SK-N-SH (cell line): ENCODE measurements at regions not wholly inside any gene's neighbourhood (a gene's known extent, or its start where the extent isn't known, plus 50 kb on each side); places are given as distances from the start of the nearest gene placed in this dataset.
A peak's percentile ranks its signal among the peaks of the same experiment; 100 is the strongest.

Experiments used
- CTCF ChIA-PET: fragments of 300-600, 350-600 bp; formaldehyde crosslinking; extraction: SDS; loops from one replicate; lab custom pipeline; 2021; lab: Yijun Ruan, JAX
- POLR2A ChIA-PET: fragments of 350-600 bp; sonication (Branson Sonifier 250); formaldehyde crosslinking; extraction: SDS; loops from one replicate; lab custom pipeline; 2020; ENCODE audit warnings: antibody characterized with exemption, inconsistent platforms; lab: Yijun Ruan, JAX
- DNase-seq: peaks from one replicate; pipeline ENCODE4 v3.0.0; 2012
- H2AFZ ChIP-seq: fragments of 200-600 bp; sonication (generic); 2 replicates; pipeline ENCODE4 v1.8.1; 2016; ENCODE audit warnings: antibody characterized with exemption, mild to moderate bottlenecking, low read depth
- H3F3A ChIP-seq: fragments of 200-600 bp; sonication (generic); replicated peaks from 2 replicates; pipeline ENCODE3; 2016; ENCODE audit warnings: antibody characterized with exemption, mild to moderate bottlenecking; ENCODE audit not compliant: insufficient read depth
- H3K27ac ChIP-seq, 2 experiments: fragments of 200-500 bp in 1 of 2; fragments of 200-600 bp in 1 of 2; sonication (Bioruptor generic) in 1 of 2; sonication (generic), shearing (Covaris generic) in 1 of 2; 2 replicates each; pipeline versions ENCODE4 v1.5.1 to v1.6.1; 2014 to 2016; ENCODE audit warnings: low read depth in 2 of 2, inconsistent platforms in 1 of 2, low read length in 1 of 2, mild to moderate bottlenecking in 1 of 2, mixed read lengths in 1 of 2
- H3K27me3 ChIP-seq: fragments of 200-600 bp; sonication (generic), shearing (Covaris generic); 2 replicates; pipeline ENCODE4 v1.6.1; 2016; ENCODE audit warnings: mixed run types; ENCODE audit not compliant: insufficient read depth
- H3K36me3 ChIP-seq, 2 experiments: fragments of 200-500 bp in 1 of 2; fragments of 200-600 bp in 1 of 2; sonication (Bioruptor generic) in 1 of 2; sonication (generic) in 1 of 2; replicated peaks in 1 of 2; 2 replicates each; pipeline versions ENCODE3 to v1.5.1; 2014 to 2016; ENCODE audit warnings: low read length in 1 of 2, mild to moderate bottlenecking in 1 of 2; ENCODE audit not compliant: insufficient read depth in 2 of 2, control insufficient read depth in 1 of 2
- H3K4me1 ChIP-seq, 2 experiments: fragments of 200-500 bp in 1 of 2; fragments of 200-600 bp in 1 of 2; sonication (Bioruptor generic) in 1 of 2; sonication (generic), shearing (Covaris generic) in 1 of 2; 2 replicates each; pipeline versions ENCODE4 v1.5.1 to v1.6.1; 2014 to 2016; ENCODE audit warnings: low read depth in 1 of 2, low read length in 1 of 2, mixed run types in 1 of 2; ENCODE audit not compliant: insufficient read depth in 2 of 2, control insufficient read depth in 1 of 2
- H3K4me2 ChIP-seq: fragments of 200-600 bp; sonication (generic), shearing (Covaris generic); 2 replicates; pipeline ENCODE4 v1.6.1; 2017; ENCODE audit warnings: mixed run types
- H3K4me3 ChIP-seq, 2 experiments: fragments of 200-500 bp in 1 of 2; fragments of 200-600 bp in 1 of 2; sonication (Bioruptor generic) in 1 of 2; sonication (generic), shearing (Covaris generic) in 1 of 2; 2 replicates each; pipeline versions ENCODE4 v1.5.1 to v1.8.1; 2014 to 2016; ENCODE audit warnings: low read depth in 2 of 2, inconsistent platforms in 1 of 2, low read length in 1 of 2, mild to moderate bottlenecking in 1 of 2, mixed read lengths in 1 of 2, moderate library complexity in 1 of 2
- H3K79me2 ChIP-seq: fragments of 200-600 bp; sonication (generic); 2 replicates; pipeline ENCODE4 v1.8.1; 2017; ENCODE audit warnings: mild to moderate bottlenecking; ENCODE audit not compliant: insufficient read depth
- H3K9ac ChIP-seq: fragments of 200-600 bp; sonication (generic); 2 replicates; pipeline ENCODE4 v1.6.1; 2017; ENCODE audit warnings: mixed run types
- H3K9me2 ChIP-seq: fragments of 200-600 bp; sonication (generic); 2 replicates; pipeline ENCODE4 v1.6.1; 2017; ENCODE audit warnings: mixed run types
- H3K9me3 ChIP-seq: fragments of 200-600 bp; sonication (generic); 2 replicates; pipeline ENCODE4 v1.6.1; 2017; ENCODE audit warnings: mixed run types, mild to moderate bottlenecking, moderate library complexity
- H4K20me1 ChIP-seq: fragments of 200-600 bp; sonication (generic); 2 replicates; pipeline ENCODE4 v1.6.1; 2017; ENCODE audit warnings: mild to moderate bottlenecking, mixed run types; ENCODE audit not compliant: insufficient read depth
- CHD2 ChIP-seq: fragments of 150-350 bp; IDR thresholded peaks from 2 replicates; pipeline ENCODE4 v1.6.1; 2018; ENCODE audit warnings: low read length; ENCODE audit not compliant: partially characterized antibody
- CTCF ChIP-seq: fragments of 200-600 bp; sonication (generic); IDR thresholded peaks from 2 replicates; pipeline ENCODE4 v1.6.1; 2017; ENCODE audit warnings: antibody characterized with exemption, mild to moderate bottlenecking, moderate library complexity
- EP300 ChIP-seq, 2 experiments: IDR thresholded peaks; 2 replicates each; pipeline versions ENCODE4 v1.4.0 to v1.6.1; 2012; ENCODE audit warnings: borderline replicate concordance in 1 of 2, low read depth in 1 of 2, low read length in 1 of 2
- EZH2phosphoT487 ChIP-seq: fragments of 200-600 bp; sonication (generic); IDR thresholded peaks from 2 replicates; pipeline ENCODE4 v1.6.1; 2017; ENCODE audit warnings: low read depth, mixed run types, mild to moderate bottlenecking, antibody characterized with exemption, moderate library complexity, borderline replicate concordance
- FOSL2 ChIP-seq: IDR thresholded peaks from 2 replicates; pipeline ENCODE4 v1.4.0; 2012; ENCODE audit warnings: low read depth, mild to moderate bottlenecking, moderate library complexity, borderline replicate concordance
- FOXJ3 ChIP-seq: sonication (generic); formaldehyde crosslinking; IDR thresholded peaks from 2 replicates; pipeline ENCODE4 v1.5.1; 2020; ENCODE audit warnings: mild to moderate bottlenecking, missing genetic modification reagents
- MEF2A ChIP-seq: IDR thresholded peaks from 2 replicates; pipeline ENCODE4 v1.4.0; 2012; ENCODE audit warnings: low read depth, borderline replicate concordance
- NFIC ChIP-seq: IDR thresholded peaks from 2 replicates; pipeline ENCODE4 v1.4.0; 2012; ENCODE audit warnings: borderline replicate concordance
- POLR2AphosphoS5 ChIP-seq: IDR thresholded peaks from 2 replicates; pipeline ENCODE4 v1.6.1; 2012; ENCODE audit warnings: low read depth, low read length
- RAD21 ChIP-seq: IDR thresholded peaks from 2 replicates; pipeline ENCODE4 v1.6.1; 2012; ENCODE audit warnings: mild to moderate bottlenecking, low read length
- RCOR1 ChIP-seq: fragments of 150-350 bp; IDR thresholded peaks from 2 replicates; pipeline ENCODE4 v1.6.1; 2017; ENCODE audit warnings: antibody characterized with exemption, low read length
- REST ChIP-seq: IDR thresholded peaks from 2 replicates; pipeline ENCODE4 v1.6.1; 2012; ENCODE audit warnings: mild to moderate bottlenecking, low read depth, low read length, moderate library complexity
- RFX5 ChIP-seq: IDR thresholded peaks from 2 replicates; pipeline ENCODE4 v1.6.1; 2012; ENCODE audit warnings: mild to moderate bottlenecking, improper control_type of control experiment, low read length
- SIN3A ChIP-seq: IDR thresholded peaks from 2 replicates; pipeline ENCODE4 v1.6.1; 2012; ENCODE audit warnings: low read depth, mild to moderate bottlenecking, low read length, moderate library complexity, borderline replicate concordance
- SMC3 ChIP-seq: IDR thresholded peaks from 2 replicates; pipeline ENCODE4 v1.6.1; 2012; ENCODE audit warnings: low read depth, low read length, improper control_type of control experiment
- TCF12 ChIP-seq: IDR thresholded peaks from 2 replicates; pipeline ENCODE4 v1.4.0; 2012
- TEAD4 ChIP-seq: IDR thresholded peaks from 2 replicates; pipeline ENCODE4 v1.4.0; 2012; ENCODE audit warnings: mild to moderate bottlenecking, borderline replicate concordance; ENCODE audit not compliant: insufficient read depth
- YY1 ChIP-seq: IDR thresholded peaks from 2 replicates; pipeline ENCODE4 v1.4.0; 2012; ENCODE audit warnings: low read depth, mild to moderate bottlenecking
- WGBS: methylation state at CpG from one replicate; pipeline ENCODE4 v1.1.6; 2017; ENCODE audit warnings: low lambda C conversion rate; 5-methylcytosine and 5-hydroxymethylcytosine counted together
- TF ChIP-seq, protein P1 (sequence below): IDR thresholded peaks from 2 replicates; pipeline ENCODE4 v1.4.0; 2012; ENCODE audit warnings: low read depth, borderline replicate concordance
- TF ChIP-seq, protein P2 (sequence below): IDR thresholded peaks from 2 replicates; pipeline ENCODE4 v1.4.0; 2012; ENCODE audit warnings: low read depth, borderline replicate concordance

- peaks cover 0 to 15% of the 10 kb centered on the region in 2 experiments; a peak in 1 of 4 replicates for H3K4me1 ChIP-seq
- H3K9ac ChIP-seq, result no peak overlapping the region
- TF ChIP-seq, protein P1, sequence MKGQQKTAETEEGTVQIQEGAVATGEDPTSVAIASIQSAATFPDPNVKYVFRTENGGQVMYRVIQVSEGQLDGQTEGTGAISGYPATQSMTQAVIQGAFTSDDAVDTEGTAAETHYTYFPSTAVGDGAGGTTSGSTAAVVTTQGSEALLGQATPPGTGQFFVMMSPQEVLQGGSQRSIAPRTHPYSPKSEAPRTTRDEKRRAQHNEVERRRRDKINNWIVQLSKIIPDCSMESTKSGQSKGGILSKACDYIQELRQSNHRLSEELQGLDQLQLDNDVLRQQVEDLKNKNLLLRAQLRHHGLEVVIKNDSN, result no peak
- no peak for TF ChIP-seq NFIC
- TF ChIP-seq TEAD4, result no peak
- TF ChIP-seq CHD2, result no peak
- TF ChIP-seq RFX5, result no peak
- TF ChIP-seq FOXJ3 (CRISPR knock-in tag), result no peak
- TF ChIP-seq, protein P2, sequence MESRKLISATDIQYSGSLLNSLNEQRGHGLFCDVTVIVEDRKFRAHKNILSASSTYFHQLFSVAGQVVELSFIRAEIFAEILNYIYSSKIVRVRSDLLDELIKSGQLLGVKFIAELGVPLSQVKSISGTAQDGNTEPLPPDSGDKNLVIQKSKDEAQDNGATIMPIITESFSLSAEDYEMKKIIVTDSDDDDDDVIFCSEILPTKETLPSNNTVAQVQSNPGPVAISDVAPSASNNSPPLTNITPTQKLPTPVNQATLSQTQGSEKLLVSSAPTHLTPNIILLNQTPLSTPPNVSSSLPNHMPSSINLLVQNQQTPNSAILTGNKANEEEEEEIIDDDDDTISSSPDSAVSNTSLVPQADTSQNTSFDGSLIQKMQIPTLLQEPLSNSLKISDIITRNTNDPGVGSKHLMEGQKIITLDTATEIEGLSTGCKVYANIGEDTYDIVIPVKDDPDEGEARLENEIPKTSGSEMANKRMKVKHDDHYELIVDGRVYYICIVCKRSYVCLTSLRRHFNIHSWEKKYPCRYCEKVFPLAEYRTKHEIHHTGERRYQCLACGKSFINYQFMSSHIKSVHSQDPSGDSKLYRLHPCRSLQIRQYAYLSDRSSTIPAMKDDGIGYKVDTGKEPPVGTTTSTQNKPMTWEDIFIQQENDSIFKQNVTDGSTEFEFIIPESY, result no peak
- TF ChIP-seq RAD21, result no peak
- TF ChIP-seq YY1, result no peak
- TF ChIP-seq SMC3, result no peak
- H3K9me3 ChIP-seq, result no peaks in the 10 kb centered on the region
- no peaks in the 10 kb centered on the region for H3K79me2 ChIP-seq
- 6% methylated on average over 1 of the region's 1 CpG for WGBS
- no peaks in the 10 kb centered on the region for H4K20me1 ChIP-seq
- ChIA-PET POLR2A (no interaction called here), CTCF (no interaction called here)
- no peaks in the 10 kb centered on the region for H3K36me3 ChIP-seq
- peak overlapping the region in 1 of 2 experiments; percentile 58; a peak in 2 of 4 replicates for H3K27ac ChIP-seq
- no peaks in the 10 kb centered on the region for H3K9me2 ChIP-seq
- no peaks in the 10 kb centered on the region for H3K27me3 ChIP-seq
- peaks cover 9% of the 10 kb centered on the region for H3F3A ChIP-seq
- H2AFZ ChIP-seq, result peak overlapping the region; percentile 71; the same call in 1 of the 2 replicates
- H3K4me2 ChIP-seq, result peak overlapping the region; percentile 52
- no peak overlapping the region for H3K4me3 ChIP-seq
- DNase-seq, result no peak
These were observed 184.5 kb upstream of the CRY1 start for GRCh38 chr12:107277855-107278254.

DNA sequence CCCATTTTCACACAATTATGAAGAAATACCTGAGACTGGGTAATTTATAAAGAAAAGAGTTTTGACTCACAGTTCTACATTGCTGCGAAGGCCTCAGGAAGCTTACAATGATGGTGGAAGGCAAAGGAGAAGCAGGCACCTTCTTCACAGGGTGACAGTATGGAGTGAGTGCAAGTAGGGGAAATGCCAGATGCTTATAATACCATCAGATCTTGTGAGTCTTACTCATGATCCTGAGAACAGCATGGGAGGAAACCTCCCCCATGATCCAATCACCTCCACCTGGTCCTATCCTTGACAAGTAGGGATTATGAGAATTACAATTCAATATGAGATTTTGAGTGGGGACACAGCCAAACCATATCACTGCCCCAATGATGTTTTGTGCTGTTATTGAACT lies 189.3 kb upstream of the CRY1 start:
- CTCF ChIA-PET, result no interaction called here
- TF ChIP-seq FOSL2 (no peak), REST (no peak), CTCF (no peak), SIN3A (no peak), POLR2AphosphoS5 (no peak), CHD2 (no peak), TEAD4 (no peak), RCOR1 (no peak), MEF2A (no peak), EP300 (IDR thresholded peaks at IDR 0.05; ENCODE audit: borderline replicate concordance in 1 of 2, low read depth in 1 of 2, low read length in 1 of 2) (no peak), YY1 (no peak), TCF12 (no peak), EZH2phosphoT487 (no peak)

More for the DNA sequence above, 189.3 kb upstream of the CRY1 start:
- no peak for DNase-seq
- Histone ChIP-seq H3K27ac (no peak overlapping the region), H3K79me2 (no peaks in the 10 kb centered on the region), H3K4me2 (no peak overlapping the region), H3K27me3 (no peaks in the 10 kb centered on the region), H3K9ac (no peak overlapping the region), H4K20me1 (no peaks in the 10 kb centered on the region), H3K4me1 (peaks cover 0 to 8% of the 10 kb centered on the region in 2 experiments; a peak in 1 of 4 replicates), H3K9me2 (no peaks in the 10 kb centered on the region), H3K9me3 (no peaks in the 10 kb centered on the region), H2AFZ (no peak overlapping the region), H3K4me3 (no peak overlapping the region), H3F3A (peaks cover 6% of the 10 kb centered on the region), H3K36me3 (no peaks in the 10 kb centered on the region)
- POLR2A ChIA-PET, result no interaction called here
- 65% methylated on average over 1 of the region's 1 CpG for WGBS
